GM19025 (cell line): ENCODE measurements at regions not wholly inside any gene's neighbourhood (a gene's known extent, or its start where the extent isn't known, plus 50 kb on each side); places are given as distances from the start of the nearest gene placed in this dataset.
"Not testable (repeated sequence)": the region's sequence is repeated elsewhere in the genome, so short reads cannot be mapped to it uniquely, and the experiment has no call there.

Experiments used
- ATAC-seq: cut with Tn5 transposase; IDR thresholded peaks from one replicate; pipeline ENCODE4 v1.9.1; 2021; ENCODE audit warnings: mild to moderate bottlenecking, low read depth, moderate library complexity; ENCODE audit not compliant: unreplicated experiment

GRCh38 chr6:125640441-125641150 lies 108.8 kb upstream of the HEY2 start:
- ATAC-seq, result no peak

GRCh38 chr6:125643967-125644661 lies 105.3 kb upstream of the HEY2 start:
- not testable (repeated sequence) for ATAC-seq

- ATAC-seq, result no peak
Observed at GRCh38 chr6:125647391-125647790, 102.0 kb upstream of the HEY2 start.

- ATAC-seq, result not testable (repeated sequence)
Observed at GRCh38 chr6:125653752-125654151, 95.7 kb upstream of the HEY2 start.

- ATAC-seq, result no peak
Observed at GRCh38 chr6:125655511-125655910, 93.9 kb upstream of the HEY2 start.

- no peak for ATAC-seq
Observed at GRCh38 chr6:125656287-125656870, 93.1 kb upstream of the HEY2 start.

GRCh38 chr6:125658136-125658535 lies 91.3 kb upstream of the HEY2 start:
- ATAC-seq, result no peak

GRCh38 chr6:125658759-125659431 lies 90.5 kb upstream of the HEY2 start:
- ATAC-seq, result no peak

GRCh38 chr6:125659887-125660286 lies 89.5 kb upstream of the HEY2 start:
- no peak for ATAC-seq

- ATAC-seq, result no peak
Observed at GRCh38 chr6:125662296-125662695, 87.1 kb upstream of the HEY2 start.

GRCh38 chr6:125665295-125665814 lies 84.1 kb upstream of the HEY2 start:
- ATAC-seq, result no peak

GRCh38 chr6:125667326-125667725 lies 82.1 kb upstream of the HEY2 start:
- no peak for ATAC-seq

GRCh38 chr6:125668071-125668470 lies 81.4 kb upstream of the HEY2 start:
- no peak for ATAC-seq

GRCh38 chr6:125670568-125670967 lies 78.9 kb upstream of the HEY2 start:
- ATAC-seq, result no peak

- no peak for ATAC-seq
Observed at GRCh38 chr6:125671323-125671722, 78.1 kb upstream of the HEY2 start.

- no peak for ATAC-seq
Observed at GRCh38 chr6:125674230-125674629, 75.2 kb upstream of the HEY2 start.

GRCh38 chr6:125678601-125679000 lies 70.8 kb upstream of the HEY2 start:
- no peak for ATAC-seq

- ATAC-seq, result no peak
Observed at GRCh38 chr6:125679128-125679527, 70.3 kb upstream of the HEY2 start.

- ATAC-seq, result no peak
Observed at GRCh38 chr6:125679651-125680050, 69.8 kb upstream of the HEY2 start.

- ATAC-seq, result no peak
Observed at GRCh38 chr6:125682939-125683338, 66.5 kb upstream of the HEY2 start.

GRCh38 chr6:125688138-125688537 lies 61.3 kb upstream of the HEY2 start:
- ATAC-seq, result no peak
